ENCODE measurements at regions not wholly inside any gene's neighbourhood (a gene's known extent, or its start where the extent isn't known, plus 50 kb on each side); places are given as distances from the start of the nearest gene placed in this dataset.

GRCh38 chr17:72525225-72526015 lies 404.6 kb downstream of the SOX9 start:
- peaks cover 0 to 5% (median 0%) of the 10 kb centered on the region in 9 donors for H3K27me3 ChIP-seq
- H3K27ac ChIP-seq, result no peak overlapping the region
- ATAC-seq (no peak), DNase-seq (no peak)
- intact Hi-C loops (cut with DNase I), result no loop called here
- H3K9me3 ChIP-seq, result no peaks in the 10 kb centered on the region
- no peak for TF ChIP-seq POLR2A (IDR thresholded peaks at IDR 0.05)
- TF ChIP-seq, protein P1, sequence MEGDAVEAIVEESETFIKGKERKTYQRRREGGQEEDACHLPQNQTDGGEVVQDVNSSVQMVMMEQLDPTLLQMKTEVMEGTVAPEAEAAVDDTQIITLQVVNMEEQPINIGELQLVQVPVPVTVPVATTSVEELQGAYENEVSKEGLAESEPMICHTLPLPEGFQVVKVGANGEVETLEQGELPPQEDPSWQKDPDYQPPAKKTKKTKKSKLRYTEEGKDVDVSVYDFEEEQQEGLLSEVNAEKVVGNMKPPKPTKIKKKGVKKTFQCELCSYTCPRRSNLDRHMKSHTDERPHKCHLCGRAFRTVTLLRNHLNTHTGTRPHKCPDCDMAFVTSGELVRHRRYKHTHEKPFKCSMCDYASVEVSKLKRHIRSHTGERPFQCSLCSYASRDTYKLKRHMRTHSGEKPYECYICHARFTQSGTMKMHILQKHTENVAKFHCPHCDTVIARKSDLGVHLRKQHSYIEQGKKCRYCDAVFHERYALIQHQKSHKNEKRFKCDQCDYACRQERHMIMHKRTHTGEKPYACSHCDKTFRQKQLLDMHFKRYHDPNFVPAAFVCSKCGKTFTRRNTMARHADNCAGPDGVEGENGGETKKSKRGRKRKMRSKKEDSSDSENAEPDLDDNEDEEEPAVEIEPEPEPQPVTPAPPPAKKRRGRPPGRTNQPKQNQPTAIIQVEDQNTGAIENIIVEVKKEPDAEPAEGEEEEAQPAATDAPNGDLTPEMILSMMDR (IDR thresholded peaks at IDR 0.05), result no peak
- no peak overlapping the region for H3K4me3 ChIP-seq
- no peaks in the 10 kb centered on the region for H3K4me1 ChIP-seq
- H3K36me3 ChIP-seq, result no peaks in the 10 kb centered on the region
- WGBS, 4 donors, result 37 to 47% (median 46%) methylated on average over 5 of the region's 5 CpGs

GRCh38 chr17:72526769-72527168 lies 405.9 kb downstream of the SOX9 start:
- TF ChIP-seq, protein P1 (IDR thresholded peaks at IDR 0.05), result no peak
- TF ChIP-seq POLR2A (IDR thresholded peaks at IDR 0.05), result no peak
- no peaks in the 10 kb centered on the region for H3K4me1 ChIP-seq
- DNase-seq (no peak), ATAC-seq (no peak)
- intact Hi-C loops (cut with DNase I), result no loop called here
- WGBS, 4 donors, result 77 to 87% (median 81%) methylated on average over 8 of the region's 8 CpGs
- H3K9me3 ChIP-seq, result no peaks in the 10 kb centered on the region
- peaks cover 0 to 3% (median 0%) of the 10 kb centered on the region in 9 donors for H3K27me3 ChIP-seq
- no peak overlapping the region for H3K4me3 ChIP-seq
- no peak overlapping the region for H3K27ac ChIP-seq
- no peaks in the 10 kb centered on the region for H3K36me3 ChIP-seq

GRCh38 chr17:72527789-72528188 lies 407.0 kb downstream of the SOX9 start:
- Histone ChIP-seq H3K27ac (no peak overlapping the region), H3K4me3 (no peak overlapping the region), H3K4me1 (no peaks in the 10 kb centered on the region), H3K36me3 (no peaks in the 10 kb centered on the region), H3K27me3 (no peaks in the 10 kb centered on the region), H3K9me3 (no peaks in the 10 kb centered on the region)
- ATAC-seq (no peak), DNase-seq (no peak)
- TF ChIP-seq, protein P1 (IDR thresholded peaks at IDR 0.05), result no peak
- TF ChIP-seq POLR2A (IDR thresholded peaks at IDR 0.05), result no peak
- WGBS, 4 donors, result 81 to 83% (median 81%) methylated on average over 6 to 9 of the region's 9 CpGs
- intact Hi-C loops (cut with DNase I), result no loop called here

DNA sequence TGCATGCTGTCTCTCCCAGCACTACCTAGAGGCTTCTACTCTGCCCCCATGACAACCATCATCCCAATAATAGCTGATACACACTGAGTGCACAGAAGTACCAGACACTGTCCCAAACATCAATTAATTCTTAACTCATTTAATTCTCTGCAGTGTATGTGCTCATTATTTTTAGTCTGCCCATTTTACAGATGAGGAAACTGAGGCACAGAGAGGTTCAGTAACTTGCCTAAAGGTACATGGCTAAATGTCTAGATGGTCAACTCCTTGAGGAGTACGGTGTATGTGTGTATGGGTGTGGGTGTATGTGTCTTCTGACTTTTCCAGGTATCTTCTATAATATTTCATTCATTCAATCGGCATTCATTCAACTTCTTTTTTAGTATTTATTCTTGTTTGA lies 407.9 kb downstream of the SOX9 start:
- no peak for ATAC-seq
- intact Hi-C loops (cut with DNase I), result no loop called here
- WGBS, 4 donors, result 92 to 99% (median 98%) methylated on average over 2 of the region's 2 CpGs

More for the DNA sequence above, 407.9 kb downstream of the SOX9 start:
- no peaks in the 10 kb centered on the region for H3K9me3 ChIP-seq
- H3K27ac ChIP-seq, result no peak overlapping the region
- no peak overlapping the region for H3K4me3 ChIP-seq
- no peaks in the 10 kb centered on the region for H3K27me3 ChIP-seq
- H3K36me3 ChIP-seq, result no peaks in the 10 kb centered on the region
- H3K4me1 ChIP-seq, result no peaks in the 10 kb centered on the region
- TF ChIP-seq, protein P1 (IDR thresholded peaks at IDR 0.05), result no peak
- TF ChIP-seq POLR2A (IDR thresholded peaks at IDR 0.05), result no peak
- DNase-seq, result no peak

Measured in heart left ventricle (tissue), 16 donors.